ENCODE measurements at regions not wholly inside any gene's neighbourhood (a gene's known extent, or its start where the extent isn't known, plus 50 kb on each side); places are given as distances from the start of the nearest gene placed in this dataset.

DNA sequence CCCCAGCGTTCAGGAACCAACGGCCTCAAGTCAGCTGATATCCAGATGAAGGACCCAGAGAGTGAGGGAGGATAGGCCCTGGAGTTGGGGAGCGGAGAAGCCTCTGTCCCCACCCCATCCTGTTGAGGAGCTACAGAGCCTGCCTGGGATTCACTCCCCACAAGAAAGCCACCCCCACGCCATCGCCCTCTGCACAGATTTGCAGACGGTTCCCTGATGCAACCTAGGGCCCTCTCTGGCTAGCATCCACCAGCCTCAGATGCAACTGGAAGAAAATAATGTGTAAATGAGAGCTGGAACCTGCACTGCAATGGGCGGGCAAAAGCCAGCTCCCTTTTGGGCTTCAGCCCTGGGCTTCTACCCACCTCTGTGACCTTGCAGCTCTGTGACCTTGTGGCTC, 185.6 kb downstream of the BCOR start:
- H3K4me3 ChIP-seq: no peak overlapping the region
- no peak for DNase-seq (ENCODE audit: low spot score)
- H3K27ac ChIP-seq: no peak overlapping the region
- peaks cover 4 to 9% of the 10 kb centered on the region in 2 donors for H3K4me1 ChIP-seq (ENCODE audit: control insufficient read depth in 1 of 2, low read depth in 2 of 2)
- no peaks in the 10 kb centered on the region for H3K27me3 ChIP-seq (replicated peaks; ENCODE audit: insufficient read depth)
- no peaks in the 10 kb centered on the region for H3K9me3 ChIP-seq
- no peaks in the 10 kb centered on the region for H3K36me3 ChIP-seq
- TF ChIP-seq, protein P1, sequence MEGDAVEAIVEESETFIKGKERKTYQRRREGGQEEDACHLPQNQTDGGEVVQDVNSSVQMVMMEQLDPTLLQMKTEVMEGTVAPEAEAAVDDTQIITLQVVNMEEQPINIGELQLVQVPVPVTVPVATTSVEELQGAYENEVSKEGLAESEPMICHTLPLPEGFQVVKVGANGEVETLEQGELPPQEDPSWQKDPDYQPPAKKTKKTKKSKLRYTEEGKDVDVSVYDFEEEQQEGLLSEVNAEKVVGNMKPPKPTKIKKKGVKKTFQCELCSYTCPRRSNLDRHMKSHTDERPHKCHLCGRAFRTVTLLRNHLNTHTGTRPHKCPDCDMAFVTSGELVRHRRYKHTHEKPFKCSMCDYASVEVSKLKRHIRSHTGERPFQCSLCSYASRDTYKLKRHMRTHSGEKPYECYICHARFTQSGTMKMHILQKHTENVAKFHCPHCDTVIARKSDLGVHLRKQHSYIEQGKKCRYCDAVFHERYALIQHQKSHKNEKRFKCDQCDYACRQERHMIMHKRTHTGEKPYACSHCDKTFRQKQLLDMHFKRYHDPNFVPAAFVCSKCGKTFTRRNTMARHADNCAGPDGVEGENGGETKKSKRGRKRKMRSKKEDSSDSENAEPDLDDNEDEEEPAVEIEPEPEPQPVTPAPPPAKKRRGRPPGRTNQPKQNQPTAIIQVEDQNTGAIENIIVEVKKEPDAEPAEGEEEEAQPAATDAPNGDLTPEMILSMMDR (IDR thresholded peaks at IDR 0.05): no peak
- ATAC-seq (ENCODE audit: insufficient number of reproducible peaks, low FRiP score, low read depth): no peak

- no peak overlapping the region for H3K27ac ChIP-seq
- H3K9me3 ChIP-seq: no peaks in the 10 kb centered on the region
- no peak for DNase-seq (ENCODE audit: low spot score)
- H3K36me3 ChIP-seq: no peaks in the 10 kb centered on the region
- TF ChIP-seq, protein P1 (IDR thresholded peaks at IDR 0.05): no peak
- H3K4me1 ChIP-seq (ENCODE audit: control insufficient read depth in 1 of 2, low read depth in 2 of 2): no peaks in the 10 kb centered on the region
- no peak overlapping the region for H3K4me3 ChIP-seq
- no peak for ATAC-seq (ENCODE audit: insufficient number of reproducible peaks, low FRiP score, low read depth)
- H3K27me3 ChIP-seq (replicated peaks; ENCODE audit: insufficient read depth): no peaks in the 10 kb centered on the region
Observed at GRCh38 chrX:39915081-39915480, 182.7 kb downstream of the BCOR start.

GRCh38 chrX:39915596-39915995, 182.2 kb downstream of the BCOR start:
- Histone ChIP-seq H3K4me1 (ENCODE audit: control insufficient read depth in 1 of 2, low read depth in 2 of 2) (no peaks in the 10 kb centered on the region), H3K4me3 (no peak overlapping the region), H3K9me3 (no peaks in the 10 kb centered on the region), H3K27ac (no peak overlapping the region), H3K36me3 (no peaks in the 10 kb centered on the region), H3K27me3 (replicated peaks; ENCODE audit: insufficient read depth) (no peaks in the 10 kb centered on the region)
- TF ChIP-seq, protein P1 (IDR thresholded peaks at IDR 0.05): no peak
- no peak for DNase-seq (ENCODE audit: low spot score)
- no peak for ATAC-seq (ENCODE audit: insufficient number of reproducible peaks, low FRiP score, low read depth)

- no peak overlapping the region for H3K4me3 ChIP-seq
- TF ChIP-seq, protein P1 (IDR thresholded peaks at IDR 0.05): no peak
- ATAC-seq (ENCODE audit: insufficient number of reproducible peaks, low FRiP score, low read depth): no peak
- H3K9me3 ChIP-seq: no peaks in the 10 kb centered on the region
- H3K27ac ChIP-seq: no peak overlapping the region
- no peaks in the 10 kb centered on the region for H3K4me1 ChIP-seq (ENCODE audit: control insufficient read depth in 1 of 2, low read depth in 2 of 2)
- no peak for DNase-seq (ENCODE audit: low spot score)
- H3K36me3 ChIP-seq: no peaks in the 10 kb centered on the region
- H3K27me3 ChIP-seq (replicated peaks; ENCODE audit: insufficient read depth): no peaks in the 10 kb centered on the region
Observed at GRCh38 chrX:39921838-39922237, 175.9 kb downstream of the BCOR start.

DNA sequence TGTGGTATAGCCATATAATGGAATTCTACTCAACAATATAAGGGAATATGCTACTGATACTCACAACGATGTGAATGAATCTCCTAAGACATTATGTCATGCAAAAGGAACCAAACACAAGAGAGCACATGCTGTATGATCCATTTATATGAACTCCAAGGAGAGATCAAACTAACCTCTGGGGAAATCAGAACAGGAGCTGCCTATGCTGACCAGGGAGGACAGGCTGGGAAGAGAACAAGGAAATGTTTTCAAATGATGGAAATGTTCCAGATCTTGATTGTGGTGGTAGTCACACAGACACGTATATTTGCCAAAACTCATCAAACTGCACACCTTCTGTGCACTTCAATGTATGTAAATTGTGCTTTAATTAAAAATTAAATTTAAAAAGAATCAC, 175.3 kb downstream of the BCOR start:
- Histone ChIP-seq H3K4me1 (ENCODE audit: control insufficient read depth in 1 of 2, low read depth in 2 of 2) (no peaks in the 10 kb centered on the region), H3K27ac (no peak overlapping the region), H3K27me3 (replicated peaks; ENCODE audit: insufficient read depth) (no peaks in the 10 kb centered on the region), H3K36me3 (no peaks in the 10 kb centered on the region), H3K4me3 (no peak overlapping the region), H3K9me3 (no peaks in the 10 kb centered on the region)
- no peak for ATAC-seq (ENCODE audit: insufficient number of reproducible peaks, low FRiP score, low read depth)
- TF ChIP-seq, protein P1 (IDR thresholded peaks at IDR 0.05): no peak
- no peak for DNase-seq (ENCODE audit: low spot score)
